ENCODE measurements at regions not wholly inside any gene's neighbourhood (a gene's known extent, or its start where the extent isn't known, plus 50 kb on each side); places are given as distances from the start of the nearest gene placed in this dataset.
A peak's percentile ranks its signal among the peaks of the same experiment; 100 is the strongest.

DNA sequence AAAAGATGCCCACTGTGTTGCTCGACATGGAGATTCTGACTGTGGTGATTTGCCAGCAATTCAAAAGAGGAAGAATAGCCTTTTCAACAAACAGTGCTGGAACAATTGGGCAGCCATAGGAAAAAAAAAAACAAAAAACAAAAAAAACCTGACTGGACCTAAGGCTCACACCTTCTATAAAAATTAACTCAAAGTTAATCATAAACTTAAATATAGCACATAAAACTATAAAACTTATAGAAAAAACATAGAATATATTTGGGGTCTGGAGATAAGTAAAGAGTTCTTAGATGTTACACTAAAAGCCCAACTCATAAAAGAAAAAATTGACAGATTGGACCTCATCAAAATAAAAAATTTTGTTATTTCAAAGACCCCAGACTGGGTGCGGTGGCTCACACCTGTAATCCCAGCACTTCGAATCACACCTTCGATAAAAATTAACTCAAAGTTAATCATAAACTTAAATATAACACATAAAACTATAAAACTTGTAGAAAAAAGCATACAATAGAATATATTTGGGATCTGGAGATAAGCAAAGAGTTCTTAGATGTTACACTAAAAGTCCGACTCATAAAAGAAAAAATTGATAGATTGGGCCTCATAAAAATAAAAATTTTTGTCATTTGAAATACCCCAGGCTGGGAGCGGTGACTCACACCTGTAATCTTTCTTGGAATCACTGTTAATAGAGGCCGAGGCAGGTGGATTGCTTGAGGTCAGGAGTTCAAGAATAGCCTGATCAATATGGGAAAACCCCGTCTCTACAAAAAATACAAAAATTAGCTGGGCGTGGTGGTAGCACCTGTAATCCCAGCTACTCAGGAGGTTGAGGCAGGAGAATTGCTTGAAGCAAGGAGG is 115.6 kb upstream of the FAM83B start:
- H3K27me3 ChIP-seq (ENCODE audit: insufficient read depth, low read depth, severe bottlenecking), result no peaks in the 10 kb centered on the region
- no peak overlapping the region for H3K4me3 ChIP-seq (ENCODE audit: low read depth, low read length)
- DNase-seq, result no peak
- no peak overlapping the region for H3K27ac ChIP-seq
- H3K36me3 ChIP-seq, result no peaks in the 10 kb centered on the region
- no peak for TF ChIP-seq CTCF (IDR thresholded peaks at IDR 0.05; ENCODE audit: low read depth, low read length)
- H3K9me3 ChIP-seq (ENCODE audit: severe bottlenecking), result no peaks in the 10 kb centered on the region

DNA sequence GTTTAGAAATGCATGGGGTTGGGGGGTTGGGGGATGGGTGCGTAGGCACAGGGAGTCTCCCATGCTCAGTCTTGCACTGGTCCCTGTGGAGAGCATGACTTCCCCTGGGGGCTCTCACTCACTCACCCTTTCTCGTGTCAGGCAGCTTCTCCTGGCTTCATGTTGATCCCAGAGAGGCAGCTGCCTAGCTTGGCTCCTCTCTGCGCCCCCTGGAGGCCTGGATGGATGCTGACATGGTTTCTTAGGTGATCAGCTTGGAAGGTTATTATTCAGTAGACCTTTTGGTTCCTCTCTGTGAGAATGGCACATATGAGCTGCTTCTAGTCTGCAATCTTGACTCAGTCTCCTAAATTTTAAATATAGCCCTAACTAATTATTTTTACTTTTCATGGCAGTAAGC is 109.3 kb upstream of the FAM83B start:
- Histone ChIP-seq H3K4me3 (ENCODE audit: low read depth, low read length) (no peak overlapping the region), H3K27ac (no peak overlapping the region), H3K36me3 (no peaks in the 10 kb centered on the region), H3K27me3 (ENCODE audit: insufficient read depth, low read depth, severe bottlenecking) (no peaks in the 10 kb centered on the region), H3K9me3 (ENCODE audit: severe bottlenecking) (no peaks in the 10 kb centered on the region)
- peak; percentile 61 for DNase-seq
- peak; percentile 75 for TF ChIP-seq CTCF (IDR thresholded peaks at IDR 0.05; ENCODE audit: low read depth, low read length)

DNA sequence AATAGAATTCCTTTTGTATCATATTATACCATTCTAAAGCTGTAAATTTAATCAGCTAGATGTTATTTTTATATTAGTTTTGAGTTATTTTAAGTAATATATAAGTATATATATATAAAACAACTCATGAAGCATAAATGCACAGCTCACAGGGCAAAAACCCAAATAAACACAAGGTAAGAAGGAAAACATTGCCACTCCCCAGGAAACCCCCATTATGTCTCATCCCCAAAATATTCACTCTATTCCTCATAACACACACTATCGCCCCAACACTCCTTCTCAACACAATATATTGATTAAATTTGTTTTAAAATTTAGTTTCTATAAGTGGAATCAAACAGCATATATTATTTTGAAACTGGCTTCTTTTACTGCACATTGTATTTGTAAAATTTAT is 98.6 kb upstream of the FAM83B start:
- no peak for TF ChIP-seq CTCF (IDR thresholded peaks at IDR 0.05; ENCODE audit: low read depth, low read length)

GRCh38 chr6:54754406-54754805 is 92.2 kb upstream of the FAM83B start:
- Histone ChIP-seq H3K9me3 (ENCODE audit: severe bottlenecking) (no peaks in the 10 kb centered on the region), H3K4me3 (ENCODE audit: low read depth, low read length) (no peak overlapping the region), H3K27me3 (ENCODE audit: insufficient read depth, low read depth, severe bottlenecking) (no peaks in the 10 kb centered on the region), H3K36me3 (no peaks in the 10 kb centered on the region), H3K27ac (no peak overlapping the region)
- no peak for TF ChIP-seq CTCF (IDR thresholded peaks at IDR 0.05; ENCODE audit: low read depth, low read length)
- DNase-seq, result no peak

More for the DNA sequence above, 98.6 kb upstream of the FAM83B start:
- Histone ChIP-seq H3K27ac (no peak overlapping the region), H3K9me3 (ENCODE audit: severe bottlenecking) (no peaks in the 10 kb centered on the region), H3K27me3 (ENCODE audit: insufficient read depth, low read depth, severe bottlenecking) (peaks cover 4% of the 10 kb centered on the region), H3K36me3 (no peaks in the 10 kb centered on the region), H3K4me3 (ENCODE audit: low read depth, low read length) (no peak overlapping the region)
- DNase-seq, result no peak

GRCh38 chr6:54758340-54758739 is 88.2 kb upstream of the FAM83B start:
- DNase-seq, result no peak
- no peaks in the 10 kb centered on the region for H3K36me3 ChIP-seq

More at GRCh38 chr6:54758340-54758739, 88.2 kb upstream of the FAM83B start:
- H3K27me3 ChIP-seq (ENCODE audit: insufficient read depth, low read depth, severe bottlenecking), result peaks cover under 1% of the 10 kb centered on the region
- no peaks in the 10 kb centered on the region for H3K9me3 ChIP-seq (ENCODE audit: severe bottlenecking)
- H3K4me3 ChIP-seq (ENCODE audit: low read depth, low read length), result no peak overlapping the region
- no peak for TF ChIP-seq CTCF (IDR thresholded peaks at IDR 0.05; ENCODE audit: low read depth, low read length)
- H3K27ac ChIP-seq, result no peak overlapping the region

Data from WERI-Rb-1 (cell line).